KMS-11 (cell line): ENCODE measurements at regions not wholly inside any gene's neighbourhood (a gene's known extent, or its start where the extent isn't known, plus 50 kb on each side); places are given as distances from the start of the nearest gene placed in this dataset.
"Not testable (repeated sequence)": the region's sequence is repeated elsewhere in the genome, so short reads cannot be mapped to it uniquely, and the experiment has no call there.

ENCODE experiments used
- H2AFZ ChIP-seq: fragments of 200-600 bp; sonication (generic); 2 replicates; pipeline ENCODE4 v1.6.1; 2016; ENCODE audit warnings: antibody characterized with exemption, mixed run types, low read depth
- H3K27ac ChIP-seq: fragments of 200-600 bp; sonication (generic); 2 replicates; pipeline ENCODE4 v1.6.1; 2016; ENCODE audit warnings: mild to moderate bottlenecking, mixed run types
- H3K27me3 ChIP-seq: fragments of 200-600 bp; sonication (generic); 2 replicates; pipeline ENCODE4 v1.6.1; 2017; ENCODE audit warnings: mild to moderate bottlenecking, low read depth, mixed run types, moderate library complexity; ENCODE audit not compliant: insufficient read depth
- H3K36me3 ChIP-seq: fragments of 200-600 bp; sonication (generic); 2 replicates; pipeline ENCODE4 v1.6.1; 2017; ENCODE audit warnings: mild to moderate bottlenecking, mixed run types; ENCODE audit not compliant: insufficient read depth
- H3K4me1 ChIP-seq: fragments of 200-600 bp; sonication (generic); 2 replicates; pipeline ENCODE4 v1.6.1; 2016; ENCODE audit warnings: mild to moderate bottlenecking, low read depth, mixed run types; ENCODE audit not compliant: poor library complexity, severe bottlenecking
- H3K4me2 ChIP-seq: fragments of 200-600 bp; sonication (generic); 2 replicates; pipeline ENCODE4 v1.7.0; 2016; ENCODE audit warnings: mild to moderate bottlenecking, mixed run types
- H3K4me3 ChIP-seq: fragments of 200-600 bp; sonication (generic); IDR thresholded peaks from 2 replicates; pipeline ENCODE4 v1.6.1; 2017; ENCODE audit warnings: low read depth, low read length, mixed read lengths; ENCODE audit not compliant: insufficient read depth
- H3K79me2 ChIP-seq: fragments of 200-600 bp; sonication (generic); 2 replicates; pipeline ENCODE4 v1.6.1; 2016; ENCODE audit warnings: low read depth, mixed run types; ENCODE audit not compliant: insufficient read depth
- H3K9ac ChIP-seq: fragments of 200-600 bp; sonication (generic); 2 replicates; pipeline ENCODE4 v1.6.1; 2016; ENCODE audit warnings: mild to moderate bottlenecking, mixed run types
- H4K20me1 ChIP-seq: fragments of 200-600 bp; sonication (generic); 2 replicates; pipeline ENCODE4 v1.6.1; 2016; ENCODE audit warnings: mild to moderate bottlenecking, mixed run types; ENCODE audit not compliant: insufficient read depth
- TF ChIP-seq, protein P1 (sequence below): fragments of 200-600 bp; sonication (generic); conservative IDR thresholded peaks from 2 replicates; pipeline ENCODE4 v1.6.1; 2017; ENCODE audit warnings: low read depth, mild to moderate bottlenecking, antibody characterized with exemption, low read length, moderate library complexity, mixed read lengths

DNA sequence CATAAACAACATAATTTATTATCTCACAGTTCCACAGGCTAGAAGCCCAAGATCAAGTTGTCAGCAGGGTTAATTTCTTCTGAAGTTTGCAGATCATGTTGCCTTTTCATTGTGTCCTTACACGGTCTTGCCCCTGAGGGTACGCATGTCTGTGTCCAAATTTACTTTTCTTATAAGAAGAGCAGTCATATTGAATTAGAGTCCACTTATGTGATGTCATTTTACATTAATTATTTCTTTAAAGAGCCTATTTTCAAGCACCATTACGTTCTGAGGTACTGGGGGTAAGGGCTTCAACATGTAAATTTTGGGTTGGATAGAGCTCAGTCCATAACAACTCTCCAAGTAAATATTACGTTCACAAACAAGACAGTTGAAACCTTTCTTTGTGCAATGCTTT, 236.6 kb upstream of the OR4E1 start:
- H3K27me3 ChIP-seq: no peaks in the 10 kb centered on the region
- H3K4me3 ChIP-seq: no peak overlapping the region
- H3K4me2 ChIP-seq: no peak overlapping the region
- no peak overlapping the region for H2AFZ ChIP-seq
- no peaks in the 10 kb centered on the region for H3K79me2 ChIP-seq
- no peak overlapping the region for H3K27ac ChIP-seq
- TF ChIP-seq, protein P1, sequence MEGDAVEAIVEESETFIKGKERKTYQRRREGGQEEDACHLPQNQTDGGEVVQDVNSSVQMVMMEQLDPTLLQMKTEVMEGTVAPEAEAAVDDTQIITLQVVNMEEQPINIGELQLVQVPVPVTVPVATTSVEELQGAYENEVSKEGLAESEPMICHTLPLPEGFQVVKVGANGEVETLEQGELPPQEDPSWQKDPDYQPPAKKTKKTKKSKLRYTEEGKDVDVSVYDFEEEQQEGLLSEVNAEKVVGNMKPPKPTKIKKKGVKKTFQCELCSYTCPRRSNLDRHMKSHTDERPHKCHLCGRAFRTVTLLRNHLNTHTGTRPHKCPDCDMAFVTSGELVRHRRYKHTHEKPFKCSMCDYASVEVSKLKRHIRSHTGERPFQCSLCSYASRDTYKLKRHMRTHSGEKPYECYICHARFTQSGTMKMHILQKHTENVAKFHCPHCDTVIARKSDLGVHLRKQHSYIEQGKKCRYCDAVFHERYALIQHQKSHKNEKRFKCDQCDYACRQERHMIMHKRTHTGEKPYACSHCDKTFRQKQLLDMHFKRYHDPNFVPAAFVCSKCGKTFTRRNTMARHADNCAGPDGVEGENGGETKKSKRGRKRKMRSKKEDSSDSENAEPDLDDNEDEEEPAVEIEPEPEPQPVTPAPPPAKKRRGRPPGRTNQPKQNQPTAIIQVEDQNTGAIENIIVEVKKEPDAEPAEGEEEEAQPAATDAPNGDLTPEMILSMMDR: no peak
- no peaks in the 10 kb centered on the region for H3K36me3 ChIP-seq
- no peaks in the 10 kb centered on the region for H3K4me1 ChIP-seq
- no peaks in the 10 kb centered on the region for H4K20me1 ChIP-seq
- H3K9ac ChIP-seq: no peak overlapping the region

DNA sequence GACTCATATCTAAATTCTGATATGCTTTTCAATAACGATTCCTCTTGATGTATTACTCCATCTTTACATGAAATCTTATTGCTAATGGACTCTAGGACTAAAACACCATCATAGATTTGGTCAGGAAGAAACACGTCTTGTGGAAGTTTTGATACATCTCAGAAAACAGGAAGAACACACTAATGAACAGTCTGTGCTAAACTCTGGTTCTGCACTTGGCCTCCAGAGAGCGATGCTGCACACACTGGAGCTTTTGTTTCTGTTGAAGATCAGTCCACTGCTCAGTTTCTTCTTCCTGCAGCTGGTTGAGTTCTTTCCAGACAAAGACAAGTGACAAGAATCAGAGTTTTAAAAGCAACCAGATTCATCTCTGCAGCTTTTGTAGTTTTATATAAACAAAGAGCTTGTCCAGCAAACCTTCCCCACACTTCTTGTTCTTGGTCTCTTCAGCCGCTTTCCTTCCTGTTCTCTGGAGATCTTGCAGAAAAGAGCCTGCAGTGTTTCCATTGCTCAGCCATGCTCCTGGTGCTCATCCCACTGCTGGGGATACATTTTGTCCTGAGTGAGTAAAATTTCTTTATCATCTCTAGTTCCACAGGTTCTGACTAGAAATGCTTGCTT, 229.1 kb upstream of the OR4E1 start:
- H4K20me1 ChIP-seq: no peaks in the 10 kb centered on the region
- no peak overlapping the region for H3K9ac ChIP-seq
- TF ChIP-seq, protein P1: no peak
- H3K36me3 ChIP-seq: no peaks in the 10 kb centered on the region
- H3K27ac ChIP-seq: no peak overlapping the region
- H2AFZ ChIP-seq: no peak overlapping the region
- H3K79me2 ChIP-seq: no peaks in the 10 kb centered on the region
- H3K4me3 ChIP-seq: no peak overlapping the region
- no peak overlapping the region for H3K4me2 ChIP-seq
- H3K27me3 ChIP-seq: no peaks in the 10 kb centered on the region
- H3K4me1 ChIP-seq: no peaks in the 10 kb centered on the region

DNA sequence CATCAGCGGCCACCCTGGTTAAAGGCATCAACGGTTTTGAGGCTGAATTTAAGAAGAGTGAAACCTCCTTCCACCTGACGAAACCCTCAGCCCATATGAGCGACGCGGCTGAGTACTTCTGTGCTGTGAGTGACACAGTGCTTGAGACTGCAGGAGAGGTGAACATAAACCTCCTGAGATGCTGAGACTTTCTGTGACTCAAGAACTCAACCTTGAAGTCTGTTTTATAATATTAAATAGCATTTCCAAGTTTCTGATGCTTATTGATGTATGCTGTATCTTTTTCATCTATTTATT, 221.2 kb upstream of the OR4E1 start:
- H3K27me3 ChIP-seq, H4K20me1 ChIP-seq, H2AFZ ChIP-seq, H3K36me3 ChIP-seq, H3K4me3 ChIP-seq, H3K27ac ChIP-seq, H3K4me2 ChIP-seq, H3K79me2 ChIP-seq, H3K9ac ChIP-seq, H3K4me1 ChIP-seq: not testable (repeated sequence)

DNA sequence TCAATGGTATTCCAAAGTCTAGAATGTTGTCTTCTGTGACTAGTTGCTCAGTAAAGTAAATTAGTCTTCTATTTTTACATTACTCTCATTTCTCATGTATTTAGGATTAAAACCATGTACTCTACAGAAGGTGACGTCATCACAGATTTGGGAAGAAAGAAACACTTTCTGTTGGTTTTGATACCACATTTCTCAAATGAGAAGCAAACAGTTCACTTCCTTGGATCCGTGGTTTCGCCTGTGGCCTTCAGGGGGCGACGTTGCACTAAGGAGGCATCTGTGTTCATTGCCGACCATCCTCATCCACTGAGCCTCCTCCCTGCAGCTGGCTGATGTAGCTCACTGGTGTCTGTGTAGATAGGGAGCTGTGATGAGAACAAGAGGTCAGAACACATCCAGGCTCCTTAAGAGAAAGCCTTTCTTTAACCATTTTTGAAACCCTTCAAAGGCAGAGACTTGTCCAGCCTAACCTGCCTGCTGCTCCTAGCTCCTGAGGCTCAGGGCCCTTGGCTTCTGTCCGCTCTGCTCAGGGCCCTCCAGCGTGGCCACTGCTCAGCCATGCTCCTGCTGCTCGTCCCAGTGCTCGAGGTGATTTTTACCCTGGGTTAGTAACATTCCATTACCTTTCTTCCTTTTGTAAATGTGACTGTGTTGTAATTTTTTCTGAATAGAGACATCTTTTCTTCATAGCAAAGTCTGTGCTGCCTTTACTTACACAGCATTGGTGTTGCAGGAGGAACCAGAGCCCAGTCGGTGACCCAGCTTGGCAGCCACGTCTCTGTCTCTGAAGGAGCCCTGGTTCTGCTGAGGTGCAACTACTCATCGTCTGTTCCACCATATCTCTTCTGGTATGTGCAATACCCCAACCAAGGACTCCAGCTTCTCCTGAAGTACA, 220.6 kb upstream of the OR4E1 start:
- no peak overlapping the region for H3K4me2 ChIP-seq
- no peak overlapping the region for H3K9ac ChIP-seq
- H3K4me1 ChIP-seq: no peaks in the 10 kb centered on the region
- no peaks in the 10 kb centered on the region for H3K79me2 ChIP-seq
- no peaks in the 10 kb centered on the region for H4K20me1 ChIP-seq
- TF ChIP-seq, protein P1: peak; percentile 48; the same call in 1 of the 2 replicates
- H3K27me3 ChIP-seq: no peaks in the 10 kb centered on the region
- H3K36me3 ChIP-seq: no peaks in the 10 kb centered on the region
- H3K4me3 ChIP-seq: no peak overlapping the region
- H2AFZ ChIP-seq: no peak overlapping the region
- no peak overlapping the region for H3K27ac ChIP-seq

DNA sequence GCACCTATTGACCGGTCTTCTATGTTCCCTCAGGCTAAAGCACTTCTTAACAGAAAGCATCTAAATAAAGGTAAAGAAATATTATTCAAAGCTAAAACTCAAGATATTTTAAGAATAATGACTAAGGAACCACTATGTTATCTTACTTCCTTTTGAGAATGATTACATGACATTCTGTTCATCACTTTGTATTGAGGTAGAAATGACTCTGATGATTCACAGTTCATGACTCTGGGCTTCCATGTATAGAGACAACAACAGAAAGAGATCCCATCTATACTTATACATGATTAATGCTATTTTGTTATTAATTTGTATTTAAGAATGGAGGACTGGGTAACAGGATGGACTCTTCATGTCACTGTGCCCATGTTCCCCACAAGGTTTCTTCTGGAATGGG, 218.3 kb upstream of the OR4E1 start:
- H3K79me2 ChIP-seq: no peaks in the 10 kb centered on the region
- H3K4me2 ChIP-seq: no peak overlapping the region
- no peak overlapping the region for H3K9ac ChIP-seq
- H3K36me3 ChIP-seq: no peaks in the 10 kb centered on the region
- H3K27me3 ChIP-seq: no peaks in the 10 kb centered on the region
- H3K4me1 ChIP-seq: peaks cover 8% of the 10 kb centered on the region
- H3K27ac ChIP-seq: no peak overlapping the region
- no peak overlapping the region for H2AFZ ChIP-seq
- H3K4me3 ChIP-seq: no peak overlapping the region
- no peaks in the 10 kb centered on the region for H4K20me1 ChIP-seq
- TF ChIP-seq, protein P1: no peak
